ENCODE measurements at regions not wholly inside any gene's neighbourhood (a gene's known extent, or its start where the extent isn't known, plus 50 kb on each side); places are given as distances from the start of the nearest gene placed in this dataset.

GRCh38 chr5:167665841-167666375 lies 625.5 kb upstream of the WWC1 start:
- Mint-ChIP-seq H3K36me3 (no peaks in the 10 kb centered on the region), H3K27me3 (ENCODE audit: low read depth in 3 of 3) (peaks cover 0 to 2% (median 1%) of the 10 kb centered on the region in 3 donors), H3K4me1 (no peaks in the 10 kb centered on the region), H3K9me3 (no peaks in the 10 kb centered on the region), H3K4me3 (no peak overlapping the region), H3K27ac (peak overlapping the region in 1 of 7 donors; percentile 20)
- H3K4me3 ChIP-seq (replicated peaks in 1 of 3; ENCODE audit: low read depth in 2 of 3, low read length in 3 of 3) = no peak overlapping the region
- no peak overlapping the region for H3K9ac ChIP-seq (ENCODE audit: insufficient read depth, low read length, poor library complexity, severe bottlenecking)
- H3K36me3 ChIP-seq (replicated peaks in 1 of 2; ENCODE audit: control insufficient read depth in 1 of 2, insufficient read depth in 2 of 2, low read length in 2 of 2) = no peaks in the 10 kb centered on the region
- no peak overlapping the region for H3K4me2 ChIP-seq (replicated peaks; ENCODE audit: extremely low read depth, low read length, poor library complexity, severe bottlenecking)
- no peaks in the 10 kb centered on the region for H3K9me3 ChIP-seq (replicated peaks in 1 of 2; ENCODE audit: control insufficient read depth in 1 of 2, insufficient read depth in 1 of 2, low read length in 2 of 2)
- no peaks in the 10 kb centered on the region for H3K4me1 ChIP-seq (ENCODE audit: control insufficient read depth in 1 of 2, insufficient read depth in 2 of 2, low read length in 2 of 2)
- TF ChIP-seq CTCF (IDR thresholded peaks at IDR 0.05) = no peak
- H3K27ac ChIP-seq (ENCODE audit: low read depth in 1 of 2, low read length in 2 of 2) = no peak overlapping the region
- intact Hi-C loops (cut with micrococcal nuclease) = no loop called here
- H4K20me1 ChIP-seq (ENCODE audit: insufficient read depth, low read length) = no peaks in the 10 kb centered on the region
- H2AFZ ChIP-seq (ENCODE audit: insufficient read depth, low read depth, low read length, poor library complexity, severe bottlenecking) = no peak overlapping the region
- no peak for DNase-seq
- WGBS (ENCODE audit: insufficient coverage) = 70% methylated on average over 2 of the region's 5 CpGs
- H3K27me3 ChIP-seq (ENCODE audit: control insufficient read depth in 2 of 2, insufficient read depth in 2 of 2, low read length in 2 of 2) = no peaks in the 10 kb centered on the region
- H3K79me2 ChIP-seq (ENCODE audit: insufficient read depth, low read length) = no peaks in the 10 kb centered on the region

GRCh38 chr5:167671176-167671575 lies 620.3 kb upstream of the WWC1 start:
- no peak for DNase-seq

More at GRCh38 chr5:167671176-167671575, 620.3 kb upstream of the WWC1 start:
- no CpG with 5 or more reads among the region's 4 CpGs for WGBS (ENCODE audit: insufficient coverage)
- H3K36me3 Mint-ChIP-seq = no peaks in the 10 kb centered on the region
- Histone ChIP-seq H3K4me2 (replicated peaks; ENCODE audit: extremely low read depth, low read length, poor library complexity, severe bottlenecking) (no peak overlapping the region), H3K79me2 (ENCODE audit: insufficient read depth, low read length) (no peaks in the 10 kb centered on the region), H3K9me3 (replicated peaks in 1 of 2; ENCODE audit: control insufficient read depth in 1 of 2, insufficient read depth in 1 of 2, low read length in 2 of 2) (no peaks in the 10 kb centered on the region), H4K20me1 (ENCODE audit: insufficient read depth, low read length) (no peaks in the 10 kb centered on the region), H3K9ac (ENCODE audit: insufficient read depth, low read length, poor library complexity, severe bottlenecking) (no peak overlapping the region), H3K4me1 (ENCODE audit: control insufficient read depth in 1 of 2, insufficient read depth in 2 of 2, low read length in 2 of 2) (no peaks in the 10 kb centered on the region), H3K27me3 (ENCODE audit: control insufficient read depth in 2 of 2, insufficient read depth in 2 of 2, low read length in 2 of 2) (no peaks in the 10 kb centered on the region), H3K4me3 (replicated peaks in 1 of 3; ENCODE audit: low read depth in 2 of 3, low read length in 3 of 3) (no peak overlapping the region), H3K36me3 (replicated peaks in 1 of 2; ENCODE audit: control insufficient read depth in 1 of 2, insufficient read depth in 2 of 2, low read length in 2 of 2) (no peaks in the 10 kb centered on the region), H3K27ac (ENCODE audit: low read depth in 1 of 2, low read length in 2 of 2) (no peak overlapping the region), H2AFZ (ENCODE audit: insufficient read depth, low read depth, low read length, poor library complexity, severe bottlenecking) (no peak overlapping the region)
- H3K27ac Mint-ChIP-seq = no peak overlapping the region
- intact Hi-C loops (cut with micrococcal nuclease) = no loop called here
- no peak for TF ChIP-seq CTCF (IDR thresholded peaks at IDR 0.05)
- peaks cover 0 to 2% (median 0%) of the 10 kb centered on the region in 3 donors for H3K27me3 Mint-ChIP-seq (ENCODE audit: low read depth in 3 of 3)
- no peak overlapping the region for H3K4me3 Mint-ChIP-seq
- peaks cover 0 to 2% (median 0%) of the 10 kb centered on the region in 7 donors for H3K9me3 Mint-ChIP-seq
- no peaks in the 10 kb centered on the region for H3K4me1 Mint-ChIP-seq

All from CD14-positive monocyte (primary cell).